ENCODE measurements at regions not wholly inside any gene's neighbourhood (a gene's known extent, or its start where the extent isn't known, plus 50 kb on each side); places are given as distances from the start of the nearest gene placed in this dataset.

- peaks cover 21% of the 10 kb centered on the region for H3K27me3 Mint-ChIP-seq (ENCODE audit: low read depth, unreplicated experiment)
- no peaks in the 10 kb centered on the region for H3K9me3 Mint-ChIP-seq (ENCODE audit: unreplicated experiment)
- H3K27me3 ChIP-seq (ENCODE audit: insufficient read depth, low read length), result peaks cover 9% of the 10 kb centered on the region
- H3K9ac ChIP-seq (ENCODE audit: low read length), result no peak overlapping the region
- peaks cover 1% of the 10 kb centered on the region for H3K36me3 Mint-ChIP-seq (ENCODE audit: low read depth, unreplicated experiment)
- FAIRE-seq (no peak), DNase-seq (ENCODE audit: low read depth) (no peak)
- no peaks in the 10 kb centered on the region for H3K9me3 ChIP-seq (ENCODE audit: insufficient read depth, low read depth, low read length)
- H4K20me1 ChIP-seq (ENCODE audit: insufficient read depth, low read length), result no peaks in the 10 kb centered on the region
- H2AFZ ChIP-seq (ENCODE audit: low read depth, low read length), result no peak overlapping the region
- H3K4me1 Mint-ChIP-seq (ENCODE audit: low read depth, unreplicated experiment), result no peaks in the 10 kb centered on the region
- no peaks in the 10 kb centered on the region for H3K79me2 ChIP-seq (ENCODE audit: insufficient read depth, low read length)
- no peak overlapping the region for H3K27ac Mint-ChIP-seq (ENCODE audit: unreplicated experiment)
- no peak overlapping the region for H3K4me3 Mint-ChIP-seq (ENCODE audit: unreplicated experiment)
- H3K4me1 ChIP-seq (ENCODE audit: insufficient read depth, low read length), result no peaks in the 10 kb centered on the region
- no peaks in the 10 kb centered on the region for H3K36me3 ChIP-seq (ENCODE audit: insufficient read depth, low read length)
- TF ChIP-seq CTCF (IDR thresholded peaks at IDR 0.05; ENCODE audit: insufficient read depth, low read depth, low read length), result no peak
- no peak for TF ChIP-seq EZH2 (IDR thresholded peaks at IDR 0.05; ENCODE audit: insufficient read depth, low read length)
- H3K4me3 ChIP-seq (ENCODE audit: insufficient read depth, low read depth, low read length), result no peak overlapping the region
- no peak overlapping the region for H3K4me2 ChIP-seq (ENCODE audit: low read length)
- no peak overlapping the region for H3K27ac ChIP-seq (ENCODE audit: low read depth, low read length)
Observed at GRCh38 chr3:72050771-72051170, 265.8 kb upstream of the PROK2 start.

DNA sequence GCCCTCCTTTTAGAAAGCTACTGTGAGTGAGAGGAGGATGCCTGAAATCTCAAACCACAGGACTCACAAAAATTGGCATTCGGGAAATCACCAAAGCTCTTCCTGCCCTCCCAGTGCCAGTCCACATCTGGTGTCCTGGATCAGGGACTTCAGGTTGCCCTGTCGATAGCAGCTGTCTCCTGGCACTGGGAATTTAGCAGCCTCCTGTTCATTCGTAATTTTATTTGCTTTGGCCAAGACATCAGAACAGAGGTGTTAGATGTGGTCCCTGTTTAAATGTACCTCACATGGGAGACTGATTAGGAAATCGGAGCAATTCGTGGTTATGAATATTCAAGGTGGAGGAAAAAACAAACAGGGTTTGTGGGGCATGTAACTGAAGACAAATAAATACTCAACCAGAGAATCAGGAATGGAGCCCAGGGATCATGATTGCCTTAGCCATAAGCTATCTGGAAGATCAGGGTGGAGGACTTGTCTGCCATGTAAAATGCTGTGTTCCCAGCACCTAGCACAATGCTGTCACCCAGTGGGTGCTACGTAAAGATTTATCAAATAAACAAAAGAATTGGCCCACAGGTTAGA lies 265.2 kb upstream of the PROK2 start:
- peaks cover 9% of the 10 kb centered on the region for H3K27me3 ChIP-seq (ENCODE audit: insufficient read depth, low read length)
- H3K9me3 ChIP-seq (ENCODE audit: insufficient read depth, low read depth, low read length), result no peaks in the 10 kb centered on the region
- H3K9me3 Mint-ChIP-seq (ENCODE audit: unreplicated experiment), result no peaks in the 10 kb centered on the region
- H3K4me3 ChIP-seq (ENCODE audit: insufficient read depth, low read depth, low read length), result no peak overlapping the region
- H3K27me3 Mint-ChIP-seq (ENCODE audit: low read depth, unreplicated experiment), result peaks cover 20% of the 10 kb centered on the region
- H3K9ac ChIP-seq (ENCODE audit: low read length), result no peak overlapping the region
- TF ChIP-seq EZH2 (IDR thresholded peaks at IDR 0.05; ENCODE audit: insufficient read depth, low read length) (no peak), CTCF (IDR thresholded peaks at IDR 0.05; ENCODE audit: insufficient read depth, low read depth, low read length) (no peak)
- no peaks in the 10 kb centered on the region for H3K36me3 ChIP-seq (ENCODE audit: insufficient read depth, low read length)
- no peak overlapping the region for H2AFZ ChIP-seq (ENCODE audit: low read depth, low read length)
- H3K36me3 Mint-ChIP-seq (ENCODE audit: low read depth, unreplicated experiment), result peaks cover 1% of the 10 kb centered on the region
- no peak overlapping the region for H3K27ac Mint-ChIP-seq (ENCODE audit: unreplicated experiment)
- no peak overlapping the region for H3K4me2 ChIP-seq (ENCODE audit: low read length)
- no peak for FAIRE-seq
- no peaks in the 10 kb centered on the region for H4K20me1 ChIP-seq (ENCODE audit: insufficient read depth, low read length)
- H3K4me1 Mint-ChIP-seq (ENCODE audit: low read depth, unreplicated experiment), result no peaks in the 10 kb centered on the region
- no peak overlapping the region for H3K4me3 Mint-ChIP-seq (ENCODE audit: unreplicated experiment)
- no peaks in the 10 kb centered on the region for H3K79me2 ChIP-seq (ENCODE audit: insufficient read depth, low read length)
- no peak overlapping the region for H3K27ac ChIP-seq (ENCODE audit: low read depth, low read length)
- no peaks in the 10 kb centered on the region for H3K4me1 ChIP-seq (ENCODE audit: insufficient read depth, low read length)
- no peak for DNase-seq (ENCODE audit: low read depth)

DNA sequence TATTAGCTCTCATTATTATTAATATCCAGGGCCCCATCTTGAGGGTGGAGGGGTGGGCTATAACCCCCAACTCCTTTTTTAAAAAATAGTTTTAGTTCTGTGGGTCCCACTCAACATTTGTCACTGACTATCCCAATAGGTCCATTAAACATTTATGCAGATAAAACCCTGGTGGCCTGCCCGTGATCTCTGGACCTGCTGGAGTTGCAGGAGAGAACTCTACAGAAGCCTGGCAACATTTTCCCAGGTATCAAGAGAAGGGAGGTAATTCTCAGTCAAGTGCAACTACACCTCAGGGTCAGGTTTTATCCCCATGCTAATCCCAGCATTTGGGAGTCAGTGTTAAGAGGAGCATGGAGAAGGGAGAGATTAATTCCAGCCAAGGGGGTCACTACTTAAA lies 264.4 kb upstream of the PROK2 start:
- DNase-seq (ENCODE audit: low read depth) (no peak), FAIRE-seq (no peak)
- Histone ChIP-seq H3K9ac (ENCODE audit: low read length) (no peak overlapping the region), H3K4me2 (ENCODE audit: low read length) (no peak overlapping the region), H3K9me3 (ENCODE audit: insufficient read depth, low read depth, low read length) (no peaks in the 10 kb centered on the region), H3K79me2 (ENCODE audit: insufficient read depth, low read length) (no peaks in the 10 kb centered on the region), H3K27ac (ENCODE audit: low read depth, low read length) (no peak overlapping the region), H3K4me1 (ENCODE audit: insufficient read depth, low read length) (no peaks in the 10 kb centered on the region), H2AFZ (ENCODE audit: low read depth, low read length) (no peak overlapping the region), H3K36me3 (ENCODE audit: insufficient read depth, low read length) (no peaks in the 10 kb centered on the region), H3K4me3 (ENCODE audit: insufficient read depth, low read depth, low read length) (no peak overlapping the region), H3K27me3 (ENCODE audit: insufficient read depth, low read length) (peaks cover 9% of the 10 kb centered on the region), H4K20me1 (ENCODE audit: insufficient read depth, low read length) (no peaks in the 10 kb centered on the region)
- H3K4me1 Mint-ChIP-seq (ENCODE audit: low read depth, unreplicated experiment), result peaks cover 4% of the 10 kb centered on the region
- H3K36me3 Mint-ChIP-seq (ENCODE audit: low read depth, unreplicated experiment), result peaks cover 1% of the 10 kb centered on the region
- TF ChIP-seq EZH2 (IDR thresholded peaks at IDR 0.05; ENCODE audit: insufficient read depth, low read length), result no peak
- no peak for TF ChIP-seq CTCF (IDR thresholded peaks at IDR 0.05; ENCODE audit: insufficient read depth, low read depth, low read length)
- no peaks in the 10 kb centered on the region for H3K9me3 Mint-ChIP-seq (ENCODE audit: unreplicated experiment)
- H3K27me3 Mint-ChIP-seq (ENCODE audit: low read depth, unreplicated experiment), result peaks cover 20% of the 10 kb centered on the region
- H3K27ac Mint-ChIP-seq (ENCODE audit: unreplicated experiment), result no peak overlapping the region
- H3K4me3 Mint-ChIP-seq (ENCODE audit: unreplicated experiment), result no peak overlapping the region

Measured in astrocyte (in vitro differentiated cells and primary cell).